HEK293 (cell line): ENCODE measurements at regions not wholly inside any gene's neighbourhood (a gene's known extent, or its start where the extent isn't known, plus 50 kb on each side); places are given as distances from the start of the nearest gene placed in this dataset.

ENCODE experiments used
- KLF16 ChIP-seq: fragments of 450-650 bp; formaldehyde crosslinking; IDR thresholded peaks from 2 replicates; pipeline ENCODE4 v1.5.1; 2017; ENCODE audit warnings: missing biosample characterization, missing genetic modification characterization
- ZNF24 ChIP-seq: fragments of 450-650 bp; formaldehyde crosslinking; IDR thresholded peaks from 2 replicates; pipeline ENCODE4 v1.5.1; 2016; ENCODE audit warnings: missing biosample characterization, missing genetic modification characterization

- TF ChIP-seq KLF16 (tag by site-specific recombination) (no peak), ZNF24 (tag by site-specific recombination) (no peak)
Measured at GRCh38 chr9:18404434-18405029, 69.4 kb upstream of the ADAMTSL1 start.
